Activated CD8-positive, alpha-beta memory T cell treated with anti-CD3 and anti-CD28 coated beads, Interleukin-2, amount 50 U/mL, for 1 hour (primary cell): ENCODE measurements at regions not wholly inside any gene's neighbourhood (a gene's known extent, or its start where the extent isn't known, plus 50 kb on each side); places are given as distances from the start of the nearest gene placed in this dataset.

Experiments used
- DNase-seq: peaks from one replicate; pipeline ENCODE4 v3.0.0-alpha.2; 2020; ENCODE audit errors: extremely low read depth

GRCh38 chr2:236317938-236318396, 53.8 kb upstream of the ASB18 start:
- DNase-seq: no peak

- no peak for DNase-seq
Observed at GRCh38 chr2:236318401-236318800, 54.2 kb upstream of the ASB18 start.

- DNase-seq: no peak
Observed at GRCh38 chr2:236319036-236319435, 54.8 kb upstream of the ASB18 start.

GRCh38 chr2:236321415-236321814, 57.2 kb upstream of the ASB18 start:
- DNase-seq: no peak

- no peak for DNase-seq
Observed at GRCh38 chr2:236333417-236334121, 69.4 kb upstream of the ASB18 start.

- no peak for DNase-seq
Observed at GRCh38 chr2:236334122-236334876, 70.1 kb upstream of the ASB18 start.

- no peak for DNase-seq
Observed at GRCh38 chr2:236335696-236336574, 71.7 kb upstream of the ASB18 start.

- DNase-seq: no peak
Observed at GRCh38 chr2:236336575-236337464, 72.6 kb upstream of the ASB18 start.

- no peak for DNase-seq
Observed at GRCh38 chr2:236337465-236338325, 73.5 kb upstream of the ASB18 start.

GRCh38 chr2:236338495-236339184, 74.4 kb upstream of the ASB18 start:
- no peak for DNase-seq

- DNase-seq: no peak
Observed at GRCh38 chr2:236340251-236340650, 76.0 kb upstream of the ASB18 start.

GRCh38 chr2:236341067-236341466, 76.9 kb upstream of the ASB18 start:
- DNase-seq: no peak

GRCh38 chr2:236341721-236342120, 77.5 kb upstream of the ASB18 start:
- DNase-seq: no peak

- no peak for DNase-seq
Observed at GRCh38 chr2:236342507-236342906, 78.3 kb upstream of the ASB18 start.

- DNase-seq: no peak
Observed at GRCh38 chr2:236342951-236343350, 78.7 kb upstream of the ASB18 start.

- no peak for DNase-seq
Observed at GRCh38 chr2:236343400-236344161, 79.4 kb upstream of the ASB18 start.

GRCh38 chr2:236344446-236344845, 80.2 kb upstream of the ASB18 start:
- no peak for DNase-seq

GRCh38 chr2:236345081-236345714, 81.0 kb upstream of the ASB18 start:
- no peak for DNase-seq
